Heart left ventricle (tissue), 13 donors: ENCODE measurements at regions not wholly inside any gene's neighbourhood (a gene's known extent, or its start where the extent isn't known, plus 50 kb on each side); places are given as distances from the start of the nearest gene placed in this dataset.

Experiments used
- CTCF ChIP-seq, 12 donors: fragments of 200-600 bp; sonication (generic) in 4 of 12; IDR thresholded peaks; one replicate each; pipeline versions ENCODE4 v1.5.0 to v1.8.0; 2018 to 2022; ENCODE audit warnings: antibody characterized with exemption in 12 of 12, mild to moderate bottlenecking in 5 of 12
- POLR2A ChIP-seq, 2 donors: fragments of 450-650 bp; IDR thresholded peaks; one replicate each; pipeline ENCODE4 v1.6.1; 2017; ENCODE audit warnings: antibody characterized with exemption in 2 of 2, mild to moderate bottlenecking in 2 of 2, moderate library complexity in 2 of 2
- donor health status: ischemic (EF 13 %, LVEDD 7.1; RV severe dilation, severe dysfunction).
- donor health status: DM: no; HTN: yes; CAD: no.
- donor health status: DM: no; HTN: no; CAD: no.
- donor health status: ischemic (EF 25% LVEDD 6.9; RV normal size, moderate dysfunction).
- donor health status: ischemic (EF 25% LVEDD 5.7; RV mildly dilated, moderate dysfunction).
- donor health status: ischemic (EF 35%, LVEDD 5.7; RV mildly dilated, moderate dysfunction).
- donor health status: nonischemic (EF 11% LVEDD 7.7; RV severe dilation, severe dysfunction).
- donor health status: DM: yes; HTN: yes; CAD: no.
- donor health status: PGD.
- donor health status: ischemic (EF 29% LVEDD 5.4; RV normal size, mild dysfunction).
- donor health status: nonischemic (EF 23%, LVEDD 6.1; RV moderate dilation, normal function).

- TF ChIP-seq CTCF (IDR thresholded peaks at IDR 0.05) (no peak), POLR2A (IDR thresholded peaks at IDR 0.05) (no peak)
Observed at GRCh38 chr15:87628311-87628710, 628.2 kb downstream of the NTRK3 start.
